HCT116 (cell line): ENCODE measurements at regions not wholly inside any gene's neighbourhood (a gene's known extent, or its start where the extent isn't known, plus 50 kb on each side); places are given as distances from the start of the nearest gene placed in this dataset.

Source experiments
- CTCF ChIP-seq, 3 experiments: fragments of 200-600 bp in 1 of 3; sonication (generic) in 1 of 3; IDR thresholded peaks in 2 of 3; conservative IDR thresholded peaks in 1 of 3; 2 replicates each; pipeline ENCODE4 v1.5.1; 2012 to 2017; ENCODE audit warnings: low read depth in 2 of 3, low read length in 2 of 3, antibody characterized with exemption in 1 of 3, borderline replicate concordance in 1 of 3, control low read depth in 1 of 3, mild to moderate bottlenecking in 1 of 3, mixed read lengths in 1 of 3, mixed run types in 1 of 3, moderate library complexity in 1 of 3; ENCODE audit not compliant: insufficient read depth in 1 of 3
- EGR1 ChIP-seq: IDR thresholded peaks from 2 replicates; pipeline ENCODE4 v1.6.1; 2012; ENCODE audit warnings: low read depth
- EZH2 ChIP-seq: fragments of 200-600 bp; sonication (generic); IDR thresholded peaks from 2 replicates; pipeline ENCODE4 v1.6.1; 2017; ENCODE audit warnings: antibody characterized with exemption, mixed run types
- JUND ChIP-seq: IDR thresholded peaks from 2 replicates; pipeline ENCODE4 v1.6.1; 2012
- POLR2A ChIP-seq: IDR thresholded peaks from 2 replicates; pipeline ENCODE4 v1.7.0; 2011; ENCODE audit warnings: borderline replicate concordance; ENCODE audit not compliant: insufficient read depth, insufficient read length; ENCODE audit errors: extremely low read depth
- RAD21 ChIP-seq: IDR thresholded peaks from 2 replicates; pipeline ENCODE4 v1.6.1; 2012; ENCODE audit warnings: low read depth, mild to moderate bottlenecking
- SIN3A ChIP-seq: IDR thresholded peaks from 2 replicates; pipeline ENCODE4 v1.6.1; 2012; ENCODE audit warnings: low read depth
- YY1 ChIP-seq: IDR thresholded peaks from 2 replicates; pipeline ENCODE4 v1.6.1; 2011; ENCODE audit warnings: low read length, low read depth, moderate library complexity, mild to moderate bottlenecking; ENCODE audit not compliant: insufficient replicate concordance; ENCODE audit errors: extremely low read depth
- ZBTB33 ChIP-seq: IDR thresholded peaks from 2 replicates; pipeline ENCODE4 v1.6.1; 2011; ENCODE audit warnings: mild to moderate bottlenecking, low read length, moderate library complexity; ENCODE audit not compliant: insufficient replicate concordance; ENCODE audit errors: extremely low read depth
- TF ChIP-seq, protein P1 (sequence below): IDR thresholded peaks from 2 replicates; pipeline ENCODE4 v1.6.1; 2012
- TF ChIP-seq, protein P2 (sequence below): IDR thresholded peaks from 2 replicates; pipeline ENCODE4 v1.6.1; 2012; ENCODE audit warnings: low read depth

DNA sequence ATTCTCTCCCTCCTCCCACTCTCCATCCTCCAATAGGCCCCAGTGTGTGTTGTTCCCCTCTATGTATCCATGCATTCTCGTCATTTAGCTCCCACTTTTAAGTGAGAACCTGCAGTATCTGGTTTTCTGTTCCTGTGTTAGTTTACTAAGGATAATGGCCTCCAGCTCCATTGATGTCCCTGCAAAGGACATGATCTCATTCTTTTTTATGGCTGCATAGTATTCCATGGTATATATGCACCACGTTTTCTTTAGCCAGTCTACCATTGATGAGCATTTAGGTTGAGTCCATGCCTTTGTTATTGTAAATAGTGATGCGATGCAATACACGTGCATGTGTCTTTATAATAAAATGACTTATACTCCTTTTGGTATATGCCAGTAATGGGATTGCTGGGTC lies 100.3 kb upstream of the USP9X start:
- no peak for TF ChIP-seq POLR2A
- TF ChIP-seq CTCF (IDR thresholded peaks at IDR 0.05 in 2 of 3, conservative IDR thresholded peaks at IDR 0.05 in 1 of 3; ENCODE audit: borderline replicate concordance in 1 of 3, insufficient read depth in 1 of 3, low read depth in 2 of 3, low read length in 2 of 3), result no peak
- TF ChIP-seq YY1, result no peak
- TF ChIP-seq RAD21, result no peak
- no peak for TF ChIP-seq ZBTB33
- no peak for TF ChIP-seq EZH2
- no peak for TF ChIP-seq SIN3A
- TF ChIP-seq, protein P1, sequence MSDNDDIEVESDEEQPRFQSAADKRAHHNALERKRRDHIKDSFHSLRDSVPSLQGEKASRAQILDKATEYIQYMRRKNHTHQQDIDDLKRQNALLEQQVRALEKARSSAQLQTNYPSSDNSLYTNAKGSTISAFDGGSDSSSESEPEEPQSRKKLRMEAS, result no peak
- TF ChIP-seq, protein P2, sequence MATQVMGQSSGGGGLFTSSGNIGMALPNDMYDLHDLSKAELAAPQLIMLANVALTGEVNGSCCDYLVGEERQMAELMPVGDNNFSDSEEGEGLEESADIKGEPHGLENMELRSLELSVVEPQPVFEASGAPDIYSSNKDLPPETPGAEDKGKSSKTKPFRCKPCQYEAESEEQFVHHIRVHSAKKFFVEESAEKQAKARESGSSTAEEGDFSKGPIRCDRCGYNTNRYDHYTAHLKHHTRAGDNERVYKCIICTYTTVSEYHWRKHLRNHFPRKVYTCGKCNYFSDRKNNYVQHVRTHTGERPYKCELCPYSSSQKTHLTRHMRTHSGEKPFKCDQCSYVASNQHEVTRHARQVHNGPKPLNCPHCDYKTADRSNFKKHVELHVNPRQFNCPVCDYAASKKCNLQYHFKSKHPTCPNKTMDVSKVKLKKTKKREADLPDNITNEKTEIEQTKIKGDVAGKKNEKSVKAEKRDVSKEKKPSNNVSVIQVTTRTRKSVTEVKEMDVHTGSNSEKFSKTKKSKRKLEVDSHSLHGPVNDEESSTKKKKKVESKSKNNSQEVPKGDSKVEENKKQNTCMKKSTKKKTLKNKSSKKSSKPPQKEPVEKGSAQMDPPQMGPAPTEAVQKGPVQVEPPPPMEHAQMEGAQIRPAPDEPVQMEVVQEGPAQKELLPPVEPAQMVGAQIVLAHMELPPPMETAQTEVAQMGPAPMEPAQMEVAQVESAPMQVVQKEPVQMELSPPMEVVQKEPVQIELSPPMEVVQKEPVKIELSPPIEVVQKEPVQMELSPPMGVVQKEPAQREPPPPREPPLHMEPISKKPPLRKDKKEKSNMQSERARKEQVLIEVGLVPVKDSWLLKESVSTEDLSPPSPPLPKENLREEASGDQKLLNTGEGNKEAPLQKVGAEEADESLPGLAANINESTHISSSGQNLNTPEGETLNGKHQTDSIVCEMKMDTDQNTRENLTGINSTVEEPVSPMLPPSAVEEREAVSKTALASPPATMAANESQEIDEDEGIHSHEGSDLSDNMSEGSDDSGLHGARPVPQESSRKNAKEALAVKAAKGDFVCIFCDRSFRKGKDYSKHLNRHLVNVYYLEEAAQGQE, result no peak
- TF ChIP-seq EGR1, result no peak
- TF ChIP-seq JUND, result no peak
